Brain microvascular endothelial cell (primary cell): ENCODE measurements at regions not wholly inside any gene's neighbourhood (a gene's known extent, or its start where the extent isn't known, plus 50 kb on each side); places are given as distances from the start of the nearest gene placed in this dataset.

Experiments
- DNase-seq: peaks from one replicate; pipeline ENCODE4 v3.0.0-alpha.2; 2020
- H3K27ac ChIP-seq: fragments of 250-450 bp; sonication (Bioruptor Pico); 2 replicates; pipeline ENCODE4 v1.5.1; 2020; ENCODE audit warnings: mild to moderate bottlenecking, moderate library complexity
- H3K27me3 ChIP-seq: fragments of 250-450 bp; sonication (Bioruptor Pico); replicated peaks from 2 replicates; pipeline ENCODE4 v1.5.1; 2020; ENCODE audit warnings: mild to moderate bottlenecking
- H3K36me3 ChIP-seq: fragments of 250-450 bp; sonication (Bioruptor Pico); replicated peaks from 2 replicates; pipeline ENCODE4 v1.5.1; 2020; ENCODE audit warnings: mild to moderate bottlenecking
- H3K4me3 ChIP-seq: 2 replicates; pipeline ENCODE4 v1.5.1; 2011; ENCODE audit warnings: low read depth, mild to moderate bottlenecking, control low read depth, low read length, moderate library complexity
- in situ Hi-C: cut with HindIII; loops from 2 replicates; pipeline ENCODE4 v1.10.0; 2017; ENCODE audit warnings: low sequenced_read_pairs, low pct_ligation_motif_present
- TF ChIP-seq, protein P1 (sequence below): IDR thresholded peaks from 2 replicates; pipeline ENCODE4 v1.5.1; 2011; ENCODE audit warnings: low read depth, mild to moderate bottlenecking, moderate library complexity, low read length, control low read depth, inconsistent platforms; ENCODE audit errors: missing control alignments

- H3K27ac ChIP-seq, result no peak overlapping the region
- TF ChIP-seq, protein P1, sequence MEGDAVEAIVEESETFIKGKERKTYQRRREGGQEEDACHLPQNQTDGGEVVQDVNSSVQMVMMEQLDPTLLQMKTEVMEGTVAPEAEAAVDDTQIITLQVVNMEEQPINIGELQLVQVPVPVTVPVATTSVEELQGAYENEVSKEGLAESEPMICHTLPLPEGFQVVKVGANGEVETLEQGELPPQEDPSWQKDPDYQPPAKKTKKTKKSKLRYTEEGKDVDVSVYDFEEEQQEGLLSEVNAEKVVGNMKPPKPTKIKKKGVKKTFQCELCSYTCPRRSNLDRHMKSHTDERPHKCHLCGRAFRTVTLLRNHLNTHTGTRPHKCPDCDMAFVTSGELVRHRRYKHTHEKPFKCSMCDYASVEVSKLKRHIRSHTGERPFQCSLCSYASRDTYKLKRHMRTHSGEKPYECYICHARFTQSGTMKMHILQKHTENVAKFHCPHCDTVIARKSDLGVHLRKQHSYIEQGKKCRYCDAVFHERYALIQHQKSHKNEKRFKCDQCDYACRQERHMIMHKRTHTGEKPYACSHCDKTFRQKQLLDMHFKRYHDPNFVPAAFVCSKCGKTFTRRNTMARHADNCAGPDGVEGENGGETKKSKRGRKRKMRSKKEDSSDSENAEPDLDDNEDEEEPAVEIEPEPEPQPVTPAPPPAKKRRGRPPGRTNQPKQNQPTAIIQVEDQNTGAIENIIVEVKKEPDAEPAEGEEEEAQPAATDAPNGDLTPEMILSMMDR, result no peak
- no peak for DNase-seq
- H3K4me3 ChIP-seq, result no peak overlapping the region
- H3K27me3 ChIP-seq, result no peaks in the 10 kb centered on the region
- in situ Hi-C loops, result no loop called here
- H3K36me3 ChIP-seq, result no peaks in the 10 kb centered on the region
These were observed 246.4 kb downstream of the ACTL7B start for GRCh38 chr9:108609227-108609896.

- in situ Hi-C loops, result no loop called here
- Histone ChIP-seq H3K4me3 (no peak overlapping the region), H3K36me3 (no peaks in the 10 kb centered on the region), H3K27ac (no peak overlapping the region), H3K27me3 (no peaks in the 10 kb centered on the region)
- no peak for DNase-seq
- TF ChIP-seq, protein P1, result no peak
These were observed 248.2 kb downstream of the ACTL7B start for GRCh38 chr9:108607607-108608006.

DNA sequence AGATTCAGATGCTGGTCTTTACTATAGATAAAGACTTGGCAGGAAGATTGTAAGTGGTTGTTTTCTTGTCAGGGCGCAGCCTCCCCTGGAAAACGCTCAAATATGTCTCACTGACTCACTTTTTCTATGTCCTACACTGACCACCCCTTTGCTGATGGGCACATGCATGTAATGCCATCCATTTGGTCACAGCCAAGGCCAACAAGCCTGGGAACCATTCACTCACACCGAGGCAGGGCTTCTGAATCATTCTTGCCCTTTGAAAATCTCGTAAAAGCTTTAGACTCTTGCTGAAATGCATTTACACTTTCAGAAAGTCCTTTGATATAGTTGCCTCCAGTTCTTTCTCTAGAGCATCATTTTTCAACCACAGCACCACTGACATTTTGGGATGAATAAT lies 249.4 kb downstream of the ACTL7B start:
- in situ Hi-C loops, result no loop called here
- no peak overlapping the region for H3K4me3 ChIP-seq
- H3K27ac ChIP-seq, result no peak overlapping the region
- TF ChIP-seq, protein P1, result no peak
- DNase-seq, result no peak
- no peaks in the 10 kb centered on the region for H3K36me3 ChIP-seq
- no peaks in the 10 kb centered on the region for H3K27me3 ChIP-seq

DNA sequence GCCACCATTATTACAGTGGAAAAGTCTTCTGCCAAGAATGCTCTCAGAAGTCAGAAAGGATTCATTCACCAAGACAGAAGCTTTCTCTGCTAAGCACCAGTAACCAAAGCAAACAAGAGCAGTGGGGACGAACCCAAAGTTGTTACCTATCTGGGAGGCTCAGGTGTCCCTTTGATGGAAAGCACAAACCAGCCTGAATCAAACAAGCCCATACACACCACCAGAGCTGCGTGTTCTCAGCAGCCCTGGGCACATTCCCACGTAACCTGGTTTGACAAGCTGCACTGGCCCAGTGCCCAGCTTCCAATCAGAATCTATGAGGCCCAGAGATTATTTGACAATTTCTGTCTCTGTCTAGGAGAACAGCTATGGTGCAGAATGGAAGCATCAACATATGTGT lies 252.6 kb downstream of the ACTL7B start:
- DNase-seq, result no peak
- Histone ChIP-seq H3K36me3 (no peaks in the 10 kb centered on the region), H3K4me3 (no peak overlapping the region), H3K27ac (no peak overlapping the region), H3K27me3 (no peaks in the 10 kb centered on the region)
- in situ Hi-C loops, result no loop called here
- TF ChIP-seq, protein P1, result no peak

DNA sequence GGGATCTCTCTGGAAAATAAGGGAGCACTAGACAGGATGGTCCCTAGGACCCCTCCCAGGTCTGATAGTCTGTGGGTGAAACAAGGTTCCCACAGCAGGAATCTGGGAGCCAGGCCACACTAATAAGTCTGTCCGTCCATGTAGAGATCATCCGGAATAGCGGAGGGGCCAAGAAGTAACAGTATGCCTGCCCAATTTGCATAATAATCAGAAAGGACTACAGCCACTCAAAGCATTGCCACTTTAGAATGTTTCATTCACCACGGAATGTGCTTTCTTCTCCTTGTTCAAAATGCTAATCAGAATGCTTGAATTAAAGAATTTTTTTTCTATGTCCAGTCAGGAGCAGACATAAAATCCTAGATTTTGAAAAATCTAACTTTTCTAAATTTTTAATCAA lies 254.9 kb downstream of the ACTL7B start:
- Histone ChIP-seq H3K27me3 (no peaks in the 10 kb centered on the region), H3K36me3 (no peaks in the 10 kb centered on the region), H3K4me3 (no peak overlapping the region), H3K27ac (no peak overlapping the region)
- TF ChIP-seq, protein P1, result no peak
- DNase-seq, result no peak
- in situ Hi-C loops, result no loop called here

GRCh38 chr9:108599571-108599970 lies 256.2 kb downstream of the ACTL7B start:
- TF ChIP-seq, protein P1, result no peak
- in situ Hi-C loops, result no loop called here
- no peak for DNase-seq

More at GRCh38 chr9:108599571-108599970, 256.2 kb downstream of the ACTL7B start:
- Histone ChIP-seq H3K4me3 (no peak overlapping the region), H3K27ac (no peak overlapping the region), H3K27me3 (no peaks in the 10 kb centered on the region), H3K36me3 (no peaks in the 10 kb centered on the region)
